SIG-M5 treated with dmso at 0.1 percent for 504 hours (cell line): ENCODE measurements at regions not wholly inside any gene's neighbourhood (a gene's known extent, or its start where the extent isn't known, plus 50 kb on each side); places are given as distances from the start of the nearest gene placed in this dataset.

ENCODE experiments used
- DNase-seq: peaks from one replicate; lab custom pipeline; 2025; ENCODE audit not compliant: unreplicated experiment; lab: John Stamatoyannopoulos, UW

GRCh38 chr13:40161351-40161810 is 505.1 kb downstream of the FOXO1 start:
- DNase-seq = no peak

DNA sequence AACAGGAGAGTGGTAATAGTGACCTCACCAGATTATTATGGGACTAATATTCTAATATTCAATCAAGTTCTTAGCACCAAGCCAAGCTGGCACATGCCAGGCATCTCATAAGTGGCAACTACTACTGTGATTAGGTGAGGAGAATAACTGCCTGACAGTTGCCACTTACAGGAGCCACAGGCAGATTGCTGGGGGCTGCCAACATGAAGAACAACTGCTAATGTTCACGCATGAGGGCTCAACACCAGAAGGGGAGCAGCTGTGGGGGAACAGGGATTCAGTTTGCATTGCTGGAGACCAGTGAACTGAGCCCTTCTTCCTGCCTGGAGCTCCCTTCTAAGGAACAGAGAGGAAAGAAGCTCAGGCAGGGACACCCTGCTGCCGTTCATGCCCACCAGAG is 504.5 kb downstream of the FOXO1 start:
- no peak for DNase-seq

DNA sequence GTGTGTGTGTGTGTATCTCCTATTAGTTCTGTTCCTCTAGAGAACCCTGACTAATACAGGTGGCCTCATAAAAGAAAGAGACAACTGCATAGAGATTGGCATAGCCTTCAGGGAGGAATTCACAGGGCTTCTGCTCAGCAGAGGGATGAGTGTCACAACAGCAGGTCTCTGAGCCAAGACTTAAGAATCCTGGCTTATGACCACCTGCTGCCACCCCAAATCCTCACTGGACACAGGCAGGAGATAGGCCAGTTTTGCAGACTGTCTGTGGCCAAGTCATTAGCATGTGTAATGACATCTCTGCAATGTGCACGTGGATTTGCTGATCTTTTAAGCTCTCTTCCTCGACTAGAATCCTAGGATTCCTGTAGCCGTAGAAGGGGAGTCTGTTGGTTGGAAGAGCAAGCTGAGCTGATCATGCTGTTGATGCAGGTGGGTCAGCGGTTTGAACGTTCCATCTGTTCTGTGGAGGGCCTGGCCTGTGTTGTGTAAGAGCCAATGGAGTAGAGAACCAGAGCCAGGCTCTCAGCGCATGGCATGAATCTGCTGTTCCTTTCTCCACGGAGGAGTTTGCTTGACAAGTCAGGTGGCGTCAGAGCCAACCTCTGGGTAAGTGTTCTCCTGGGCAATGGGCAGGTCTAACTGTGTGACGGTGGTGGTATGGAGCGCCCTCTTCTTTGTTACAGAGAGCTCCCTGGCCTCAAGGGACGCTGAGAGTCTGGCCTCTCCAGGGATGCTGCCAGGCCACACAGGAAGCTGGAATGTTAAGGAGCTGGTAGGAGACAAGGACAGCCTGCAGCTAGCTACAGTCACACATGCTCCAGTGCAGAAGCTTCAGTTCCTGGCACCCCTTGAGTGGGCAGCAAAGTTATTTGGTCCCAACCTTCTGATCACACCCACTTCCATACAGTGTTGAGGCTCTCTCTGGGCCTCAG is 503.1 kb downstream of the FOXO1 start:
- no peak for DNase-seq

GRCh38 chr13:40164133-40164532 is 502.3 kb downstream of the FOXO1 start:
- no peak for DNase-seq

DNA sequence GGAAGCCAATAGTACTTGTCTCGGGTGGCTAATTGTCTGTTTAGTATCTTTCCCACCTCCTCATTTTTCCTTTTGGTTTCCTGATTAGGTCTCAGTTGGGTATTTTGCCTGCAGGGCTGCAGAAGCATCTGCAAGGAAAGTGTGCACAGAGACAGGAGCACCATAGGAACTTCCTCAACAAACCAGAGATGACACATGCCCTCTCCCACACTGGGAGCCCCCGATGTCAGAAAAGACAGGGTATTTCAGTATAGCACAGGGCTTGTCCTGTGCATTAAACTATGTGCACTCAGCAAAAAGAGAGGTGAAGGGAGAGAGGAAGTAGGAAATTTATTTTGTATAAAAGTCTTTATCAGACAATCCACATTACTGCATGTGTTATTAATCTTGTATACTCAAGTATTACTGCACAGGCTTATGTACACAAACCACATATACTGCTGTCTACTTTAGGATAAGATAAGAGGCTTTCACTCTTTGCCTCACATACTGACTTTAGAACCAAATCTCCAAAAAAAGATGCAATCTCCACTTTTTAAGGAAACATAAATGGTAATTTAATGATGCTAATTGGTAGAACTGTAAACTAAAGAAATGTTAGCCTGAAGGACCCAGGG is 501.0 kb downstream of the FOXO1 start:
- no peak for DNase-seq

GRCh38 chr13:40167327-40167726 is 499.1 kb downstream of the FOXO1 start:
- no peak for DNase-seq

DNA sequence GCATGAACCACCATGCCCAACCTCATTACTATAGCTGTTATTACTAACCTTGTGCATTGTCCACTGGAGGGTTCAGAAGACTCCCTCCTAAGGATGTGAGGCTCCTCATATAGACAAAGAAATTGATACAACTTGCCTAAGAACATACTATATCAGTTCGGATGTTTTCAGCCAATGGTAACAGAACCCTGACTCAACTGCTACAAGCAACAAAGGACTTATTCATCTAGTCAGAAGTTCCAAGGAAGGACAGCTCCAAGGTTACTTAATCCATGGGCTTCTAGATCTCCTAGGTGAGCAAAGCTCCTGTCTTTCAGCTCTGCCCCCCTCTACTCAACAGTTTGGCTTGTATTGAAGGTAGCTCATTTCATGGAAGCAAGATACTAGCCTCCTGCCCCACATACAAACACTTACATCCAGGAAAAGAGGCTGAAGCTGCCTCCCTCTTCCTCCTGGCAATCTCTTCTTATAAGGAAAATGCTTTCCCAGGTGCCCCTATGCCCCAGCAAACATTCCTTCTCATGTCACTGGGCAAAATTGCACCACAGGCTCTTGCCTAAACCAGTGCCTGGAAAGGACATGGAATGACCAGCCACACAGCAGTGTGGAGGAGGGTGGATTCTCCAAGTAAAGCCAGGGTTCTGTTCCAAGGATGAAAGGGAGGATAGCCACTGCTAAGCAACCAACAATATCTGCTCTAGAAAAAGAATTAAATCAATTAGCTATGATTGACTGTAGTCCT is 497.8 kb downstream of the FOXO1 start:
- DNase-seq = no peak

- DNase-seq = no peak
Observed at GRCh38 chr13:40169476-40169875, 497.0 kb downstream of the FOXO1 start.

GRCh38 chr13:40170091-40170490 is 496.4 kb downstream of the FOXO1 start:
- no peak for DNase-seq

DNA sequence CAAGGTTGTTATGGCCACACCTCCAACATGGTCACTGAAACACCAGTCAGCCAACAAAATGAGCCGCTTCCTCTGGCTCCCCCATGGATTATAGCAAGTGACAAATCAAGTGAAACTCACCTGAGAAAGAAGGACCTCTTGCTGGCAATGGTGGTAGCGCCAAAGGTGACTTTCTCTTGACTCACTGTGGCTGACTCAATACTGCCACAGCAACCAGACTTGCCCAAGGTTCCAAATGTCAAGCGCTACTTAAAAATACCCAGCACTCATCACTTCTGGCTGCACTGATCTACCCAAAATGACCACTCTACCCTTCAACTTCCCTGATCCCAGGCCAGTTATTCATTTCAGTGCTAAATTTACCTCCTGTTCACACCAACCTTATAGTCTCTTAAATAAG is 495.5 kb downstream of the FOXO1 start:
- no peak for DNase-seq

DNA sequence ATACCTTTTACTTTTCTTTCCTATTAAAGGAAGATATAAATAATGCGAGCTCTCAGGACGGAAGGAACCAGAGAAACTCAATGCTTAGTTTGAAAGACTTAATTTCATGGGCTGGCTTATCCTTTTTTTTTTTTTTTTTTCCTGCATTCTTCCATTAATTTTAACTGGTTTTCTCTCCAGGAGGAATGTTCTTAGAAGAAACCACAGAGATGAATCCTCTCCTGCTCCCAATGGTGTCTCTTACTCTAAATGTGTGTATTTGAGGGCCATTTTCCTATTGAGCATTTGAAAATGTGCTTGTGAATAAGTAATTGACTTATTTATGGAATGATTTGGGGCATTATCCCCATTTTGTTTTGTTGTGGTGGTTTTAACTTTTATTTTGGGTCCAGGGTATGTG is 494.9 kb downstream of the FOXO1 start:
- DNase-seq = no peak

- DNase-seq = no peak
Observed at GRCh38 chr13:40172149-40172591, 494.3 kb downstream of the FOXO1 start.

- no peak for DNase-seq
Observed at GRCh38 chr13:40172878-40173277, 493.6 kb downstream of the FOXO1 start.

DNA sequence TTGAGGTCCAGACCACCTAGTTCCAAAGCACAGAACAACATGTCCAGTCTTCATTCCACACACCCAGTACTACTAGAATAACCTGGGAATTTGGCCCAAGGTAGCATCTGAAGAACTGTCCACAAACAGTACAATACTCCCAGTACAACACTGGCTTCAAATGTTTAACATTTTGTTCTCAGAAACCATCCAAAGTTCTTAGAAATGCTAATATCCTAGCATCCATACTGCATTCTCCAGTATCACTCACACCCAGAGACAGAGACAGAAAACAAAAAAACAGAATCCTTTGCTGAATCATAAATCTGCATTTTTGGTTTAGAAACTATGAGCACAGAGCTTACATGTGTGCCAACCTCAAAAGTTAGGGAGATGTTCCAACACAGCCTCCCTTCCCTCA is 490.8 kb downstream of the FOXO1 start:
- no peak for DNase-seq

- no peak for DNase-seq
Observed at GRCh38 chr13:40176242-40176641, 490.2 kb downstream of the FOXO1 start.

DNA sequence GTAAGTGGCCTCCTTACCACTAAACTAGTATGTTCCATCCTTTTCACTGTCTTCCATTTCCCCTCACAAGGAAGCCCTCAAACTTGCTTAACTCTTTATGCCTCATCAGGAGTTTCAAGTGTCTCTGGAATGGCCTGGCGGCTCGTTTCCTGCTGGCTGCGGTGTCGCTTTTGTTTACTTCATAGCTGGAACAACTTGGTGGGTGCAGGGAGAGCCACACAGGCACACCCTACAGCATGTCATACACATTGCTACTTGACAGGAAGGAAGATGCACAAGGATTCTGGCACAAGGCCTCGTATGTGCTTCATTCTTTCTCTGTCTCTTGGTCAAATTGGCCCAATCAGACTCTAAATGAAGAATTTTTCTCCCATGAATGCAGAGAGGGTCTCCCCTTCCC is 488.3 kb downstream of the FOXO1 start:
- no peak for DNase-seq

DNA sequence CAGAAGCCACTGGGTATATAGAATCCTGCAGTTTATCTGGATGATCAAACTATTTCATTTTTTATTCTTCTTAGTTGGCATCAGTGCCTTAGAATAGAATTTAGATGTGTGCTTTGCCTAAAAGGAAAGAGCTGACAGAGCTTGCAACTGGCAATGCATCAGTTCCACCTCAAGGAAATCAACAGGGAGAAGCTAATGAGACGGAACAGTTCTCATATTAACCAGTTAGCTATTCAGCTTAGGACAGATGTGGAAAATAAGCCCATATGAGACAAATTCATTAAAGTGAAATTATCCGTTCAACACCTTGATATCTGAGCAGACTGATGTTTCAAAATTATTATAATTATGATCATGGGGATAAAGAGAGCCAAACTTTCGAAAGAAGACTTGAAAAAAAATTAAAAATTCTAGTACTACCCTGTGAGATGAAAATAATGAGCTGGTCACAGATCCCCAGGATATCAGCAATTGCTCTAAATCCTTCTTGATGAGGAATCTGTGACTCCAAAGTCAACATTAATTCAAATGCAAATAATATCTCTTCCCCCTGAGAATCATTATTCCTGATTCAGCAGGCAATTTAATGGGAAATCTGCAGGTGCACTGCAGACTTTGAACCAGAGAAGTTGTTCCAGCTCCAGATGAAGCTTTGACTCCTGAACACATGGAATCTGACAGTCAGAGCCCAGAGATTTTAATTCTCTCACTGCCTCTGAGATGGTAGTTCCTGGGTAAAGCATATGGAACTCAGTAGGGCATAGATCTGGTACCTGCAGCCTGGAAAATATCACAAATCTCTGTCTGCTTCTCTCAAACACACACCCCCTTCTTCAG is 486.8 kb downstream of the FOXO1 start:
- no peak for DNase-seq

GRCh38 chr13:40180776-40181175 is 485.7 kb downstream of the FOXO1 start:
- no peak for DNase-seq

DNA sequence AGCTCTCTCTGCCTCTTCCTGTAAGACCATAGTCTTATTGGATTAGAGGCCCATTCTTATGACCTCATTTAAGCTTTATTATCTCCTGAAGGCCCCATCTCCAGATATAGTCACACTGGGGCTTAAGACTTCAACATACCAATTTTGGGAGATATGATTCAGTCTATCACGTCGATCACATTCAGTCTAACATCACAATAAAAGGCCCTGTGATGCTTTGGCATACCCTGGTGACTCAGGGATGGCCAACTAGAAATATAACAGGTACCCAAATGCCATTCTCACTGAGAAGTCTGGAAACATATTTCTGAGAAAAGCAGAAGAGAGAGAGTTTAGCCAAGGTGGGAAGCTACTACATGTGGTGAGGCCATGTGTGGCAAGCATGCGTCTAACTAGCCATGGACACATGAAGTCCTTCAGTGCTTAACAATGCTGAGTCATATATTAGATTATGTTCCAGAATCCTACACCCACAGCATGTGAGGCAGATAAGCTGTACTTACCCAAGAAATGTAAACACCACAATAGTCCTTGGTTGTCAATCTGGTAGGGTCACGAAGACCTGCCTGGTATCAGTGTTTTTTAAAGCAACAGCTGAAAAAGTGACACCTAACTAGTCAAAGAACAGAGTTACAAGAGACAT is 485.1 kb downstream of the FOXO1 start:
- DNase-seq = no peak

DNA sequence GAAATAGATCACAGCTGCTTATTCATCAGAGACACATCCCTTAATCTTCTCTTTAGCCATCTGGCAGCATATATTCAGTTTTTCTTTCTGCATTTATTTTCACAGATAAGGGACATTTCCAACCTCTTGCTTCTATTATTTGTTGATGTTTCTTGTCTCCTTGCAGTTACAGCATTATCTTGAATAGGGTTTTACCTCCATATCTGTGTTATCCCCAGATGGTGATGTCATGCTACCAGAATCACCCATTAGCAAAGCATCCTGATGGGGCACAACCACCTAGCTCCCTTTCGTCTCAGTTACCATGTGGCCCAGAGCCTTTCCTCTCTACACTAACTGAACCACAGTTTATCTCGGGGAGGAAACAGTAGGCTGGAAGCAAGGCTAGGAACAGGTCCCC is 483.9 kb downstream of the FOXO1 start:
- DNase-seq = no peak
